ENCODE measurements at regions not wholly inside any gene's neighbourhood (a gene's known extent, or its start where the extent isn't known, plus 50 kb on each side); places are given as distances from the start of the nearest gene placed in this dataset.

GRCh38 chr7:46034056-46034768, 113.1 kb upstream of the IGFBP3 start:
- TF ChIP-seq CTCF (IDR thresholded peaks at IDR 0.05) (no peak), POLR2AphosphoS5 (IDR thresholded peaks at IDR 0.05) (no peak)
